ENCODE measurements at regions not wholly inside any gene's neighbourhood (a gene's known extent, or its start where the extent isn't known, plus 50 kb on each side); places are given as distances from the start of the nearest gene placed in this dataset.
A peak's percentile ranks its signal among the peaks of the same experiment; 100 is the strongest.

GRCh38 chr18:57202881-57203280 is 56.0 kb downstream of the BOD1L2 start:
- no peak for TF ChIP-seq CTCF (IDR thresholded peaks at IDR 0.05; ENCODE audit: insufficient read depth, low read depth, low read length)
- no peak overlapping the region for H3K4me3 ChIP-seq (ENCODE audit: low read depth, low read length)
- no peak for DNase-seq (ENCODE audit: low read depth)

GRCh38 chr18:57205641-57206040 is 58.8 kb downstream of the BOD1L2 start:
- H3K4me3 ChIP-seq (ENCODE audit: low read depth, low read length): no peak overlapping the region
- no peak for DNase-seq (ENCODE audit: low read depth)
- TF ChIP-seq CTCF (IDR thresholded peaks at IDR 0.05; ENCODE audit: insufficient read depth, low read depth, low read length): no peak

- DNase-seq (ENCODE audit: low read depth): no peak
- TF ChIP-seq CTCF (IDR thresholded peaks at IDR 0.05; ENCODE audit: insufficient read depth, low read depth, low read length): no peak
- no peak overlapping the region for H3K4me3 ChIP-seq (ENCODE audit: low read depth, low read length)
These were observed 60.4 kb downstream of the BOD1L2 start for GRCh38 chr18:57207124-57207916.

- TF ChIP-seq CTCF (IDR thresholded peaks at IDR 0.05; ENCODE audit: insufficient read depth, low read depth, low read length): no peak
- DNase-seq (ENCODE audit: low read depth): no peak
- no peak overlapping the region for H3K4me3 ChIP-seq (ENCODE audit: low read depth, low read length)
These were observed 61.2 kb downstream of the BOD1L2 start for GRCh38 chr18:57208047-57208446.

GRCh38 chr18:57209713-57210106 is 62.8 kb downstream of the BOD1L2 start:
- TF ChIP-seq CTCF (IDR thresholded peaks at IDR 0.05; ENCODE audit: insufficient read depth, low read depth, low read length): no peak
- no peak for DNase-seq (ENCODE audit: low read depth)
- H3K4me3 ChIP-seq (ENCODE audit: low read depth, low read length): no peak overlapping the region

GRCh38 chr18:57210107-57210715 is 63.3 kb downstream of the BOD1L2 start:
- TF ChIP-seq CTCF (IDR thresholded peaks at IDR 0.05; ENCODE audit: insufficient read depth, low read depth, low read length): no peak
- H3K4me3 ChIP-seq (ENCODE audit: low read depth, low read length): no peak overlapping the region
- peak; percentile 28 for DNase-seq (ENCODE audit: low read depth)

All from fibroblast of villous mesenchyme (primary cell).